Fibroblast of lung (primary cell): ENCODE measurements at regions not wholly inside any gene's neighbourhood (a gene's known extent, or its start where the extent isn't known, plus 50 kb on each side); places are given as distances from the start of the nearest gene placed in this dataset.

Experiments
- CTCF ChIP-seq, 2 donors: IDR thresholded peaks in 1 of 2; conservative IDR thresholded peaks in 1 of 2; 1 replicate in 1 of 2; 2 replicates in 1 of 2; pipeline ENCODE4 v1.5.1; 2011 to 2012; ENCODE audit warnings: low read length in 2 of 2, control low read depth in 1 of 2, inconsistent platforms in 1 of 2, low read depth in 1 of 2, mild to moderate bottlenecking in 1 of 2
- EZH2 ChIP-seq: IDR thresholded peaks from 2 replicates; pipeline ENCODE4 v1.5.1; 2012; ENCODE audit warnings: low read length, control low read depth, mild to moderate bottlenecking; ENCODE audit errors: missing control alignments

- TF ChIP-seq EZH2 (no peak), CTCF (conservative IDR thresholded peaks at IDR 0.05 in 1 of 2, IDR thresholded peaks at IDR 0.05 in 1 of 2; ENCODE audit: low read depth in 1 of 2, low read length in 2 of 2) (no peak)
These were observed 83.6 kb upstream of the RBM24 start for GRCh38 chr6:17197607-17198006.
